ENCODE measurements at regions not wholly inside any gene's neighbourhood (a gene's known extent, or its start where the extent isn't known, plus 50 kb on each side); places are given as distances from the start of the nearest gene placed in this dataset.

- TF ChIP-seq CEBPB (IDR thresholded peaks at IDR 0.05; ENCODE audit: borderline replicate concordance, low read depth, low read length) (no peak), PHF8 (CRISPR knock-in tag; IDR thresholded peaks at IDR 0.05) (no peak), CTCF (CRISPR knock-in tag; IDR thresholded peaks at IDR 0.05) (no peak), ZNF33A (CRISPR knock-in tag; IDR thresholded peaks at IDR 0.05; ENCODE audit: borderline replicate concordance) (no peak)
Measured at GRCh38 chr5:85462957-85463356, 1078.3 kb upstream of the EDIL3 start.

All from HepG2 (cell line).